Sigmoid colon (tissue), 6 donors: ENCODE measurements at regions not wholly inside any gene's neighbourhood (a gene's known extent, or its start where the extent isn't known, plus 50 kb on each side); places are given as distances from the start of the nearest gene placed in this dataset.

Experiments
- DNase-seq: peaks from one replicate; pipeline ENCODE4 v3.0.0-alpha.2; 2019
- H3K27ac ChIP-seq, 4 donors: fragments of 200-600 bp; sonication (generic); one replicate each; pipeline ENCODE4 v1.5.1; 2016 to 2019; ENCODE audit warnings: mild to moderate bottlenecking in 1 of 4
- H3K27me3 ChIP-seq, 3 donors: fragments of 200-600 bp; sonication (generic); one replicate each; pipeline ENCODE4 v1.5.1; 2019; ENCODE audit warnings: mild to moderate bottlenecking in 1 of 3
- H3K36me3 ChIP-seq, 4 donors: fragments of 200-600 bp; sonication (generic); one replicate each; pipeline ENCODE4 v1.5.1; 2016 to 2019
- H3K4me1 ChIP-seq, 4 donors: fragments of 200-600 bp; sonication (generic); one replicate each; pipeline ENCODE4 v1.5.1; 2017 to 2019
- H3K4me3 ChIP-seq, 4 donors: fragments of 200-600 bp; sonication (generic); one replicate each; pipeline ENCODE4 v1.5.1; 2017 to 2019; ENCODE audit warnings: mild to moderate bottlenecking in 2 of 4, moderate library complexity in 1 of 4
- H3K9me3 ChIP-seq, 4 donors: fragments of 200-600 bp in 3 of 4; sonication (generic) in 3 of 4; one replicate each; pipeline versions ENCODE4 v1.5.1 to v1.6.1; 2013 to 2019
- EP300 ChIP-seq, 4 donors: sonication (generic); formaldehyde crosslinking; IDR thresholded peaks; one replicate each; pipeline ENCODE4 v1.6.1; 2017; ENCODE audit warnings: antibody characterized with exemption in 4 of 4
- POLR2A ChIP-seq, 2 donors: fragments of 450-650 bp; IDR thresholded peaks; one replicate each; pipeline ENCODE4 v1.6.1; 2016; ENCODE audit warnings: antibody characterized with exemption in 2 of 2, mild to moderate bottlenecking in 2 of 2, moderate library complexity in 2 of 2
- POLR2AphosphoS5 ChIP-seq, 4 donors: sonication (generic); formaldehyde crosslinking; IDR thresholded peaks; one replicate each; pipeline ENCODE4 v1.6.1; 2017; ENCODE audit warnings: antibody characterized with exemption in 4 of 4
- WGBS, 2 donors: extraction: QIAGEN DNeasy Blood & Tissue Kit; methylation state at CpG; one replicate each; pipeline ENCODE4 v1.1.7; 2013; 5-methylcytosine and 5-hydroxymethylcytosine counted together
- intact Hi-C: fragments of 100-400 bp; cut with DNase I; formaldehyde crosslinking; loops from one replicate; pipeline ENCODE4 v1.15.1; 2023
- TF ChIP-seq, protein P1 (sequence below), 4 experiments: fragments of 450-650 bp in 3 of 4; fragments of 200-600 bp in 1 of 4; IDR thresholded peaks; one replicate each; pipeline ENCODE4 v1.5.1; 2016 to 2019; ENCODE audit warnings: antibody characterized with exemption in 4 of 4, mild to moderate bottlenecking in 3 of 4, moderate library complexity in 2 of 4
- donor health status: healthy with polysubstance abuse.
- donor health status: healthy.

DNA sequence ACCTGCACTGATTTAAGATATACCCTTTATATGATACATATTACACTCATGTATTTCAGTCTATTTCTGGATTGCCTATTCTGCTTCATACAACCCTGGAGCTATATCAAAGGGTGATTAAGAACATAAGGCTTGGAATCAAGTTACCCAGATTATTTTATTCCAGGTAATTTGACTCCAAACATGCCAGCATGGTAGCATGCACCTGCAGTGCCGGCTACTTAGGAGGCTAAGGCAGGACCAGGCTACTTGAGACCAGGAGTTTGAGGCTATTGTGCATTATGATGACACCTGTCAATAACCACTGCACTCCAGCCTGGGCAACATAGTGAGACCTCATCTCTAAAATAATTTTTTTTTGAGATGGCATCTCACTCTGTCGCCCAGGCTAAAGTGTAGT lies 50.4 kb upstream of the NEO1 start:
- intact Hi-C loops: no loop called here
- Histone ChIP-seq H3K4me3 (no peak overlapping the region), H3K27me3 (no peaks in the 10 kb centered on the region), H3K4me1 (no peaks in the 10 kb centered on the region), H3K9me3 (no peaks in the 10 kb centered on the region), H3K27ac (no peak overlapping the region), H3K36me3 (no peaks in the 10 kb centered on the region)
- 95% methylated on average over 2 of the region's 2 CpGs for WGBS, 2 donors
- no peak for DNase-seq
- TF ChIP-seq, protein P1, sequence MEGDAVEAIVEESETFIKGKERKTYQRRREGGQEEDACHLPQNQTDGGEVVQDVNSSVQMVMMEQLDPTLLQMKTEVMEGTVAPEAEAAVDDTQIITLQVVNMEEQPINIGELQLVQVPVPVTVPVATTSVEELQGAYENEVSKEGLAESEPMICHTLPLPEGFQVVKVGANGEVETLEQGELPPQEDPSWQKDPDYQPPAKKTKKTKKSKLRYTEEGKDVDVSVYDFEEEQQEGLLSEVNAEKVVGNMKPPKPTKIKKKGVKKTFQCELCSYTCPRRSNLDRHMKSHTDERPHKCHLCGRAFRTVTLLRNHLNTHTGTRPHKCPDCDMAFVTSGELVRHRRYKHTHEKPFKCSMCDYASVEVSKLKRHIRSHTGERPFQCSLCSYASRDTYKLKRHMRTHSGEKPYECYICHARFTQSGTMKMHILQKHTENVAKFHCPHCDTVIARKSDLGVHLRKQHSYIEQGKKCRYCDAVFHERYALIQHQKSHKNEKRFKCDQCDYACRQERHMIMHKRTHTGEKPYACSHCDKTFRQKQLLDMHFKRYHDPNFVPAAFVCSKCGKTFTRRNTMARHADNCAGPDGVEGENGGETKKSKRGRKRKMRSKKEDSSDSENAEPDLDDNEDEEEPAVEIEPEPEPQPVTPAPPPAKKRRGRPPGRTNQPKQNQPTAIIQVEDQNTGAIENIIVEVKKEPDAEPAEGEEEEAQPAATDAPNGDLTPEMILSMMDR (IDR thresholded peaks at IDR 0.05): no peak
- TF ChIP-seq POLR2A (IDR thresholded peaks at IDR 0.05) (no peak), EP300 (IDR thresholded peaks at IDR 0.05) (no peak)

DNA sequence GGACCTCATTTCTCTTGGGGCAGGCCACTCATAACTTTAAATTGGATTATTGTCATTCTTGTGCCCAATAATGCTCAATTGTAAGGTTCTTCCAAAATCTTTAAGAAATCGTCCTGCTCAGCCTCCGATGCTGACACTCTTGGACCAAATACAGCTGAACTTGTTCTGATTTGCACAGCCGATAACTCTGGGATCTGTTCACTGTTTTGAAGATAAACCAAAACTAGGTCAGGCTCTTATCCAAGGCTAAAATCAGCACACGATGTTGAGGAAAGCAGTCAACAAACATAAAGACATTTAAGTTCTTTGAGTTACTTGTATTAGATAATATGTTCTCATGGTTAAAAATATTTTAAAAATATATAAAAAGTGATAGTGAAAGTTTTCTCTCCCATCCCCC lies 52.0 kb upstream of the NEO1 start:
- intact Hi-C loops: no loop called here

DNA sequence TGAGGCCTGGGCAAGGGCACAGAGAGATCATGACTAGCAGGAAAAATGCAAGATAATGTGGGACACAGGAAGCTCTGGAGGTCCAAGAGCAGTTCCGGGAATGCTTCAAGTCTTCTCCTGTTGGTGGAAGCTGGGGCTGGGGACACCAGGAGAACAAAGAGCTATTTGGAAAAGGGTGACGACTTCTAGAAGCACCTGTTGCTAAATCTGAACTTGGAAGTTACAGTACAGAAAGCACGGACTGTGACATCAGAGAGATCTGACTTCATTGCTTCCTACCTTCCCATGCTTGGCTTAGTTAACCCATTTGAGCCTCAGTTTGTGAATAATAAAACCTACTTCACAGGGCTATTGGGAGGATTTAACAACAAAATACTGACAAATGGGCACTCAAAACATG lies 52.7 kb upstream of the NEO1 start:
- Histone ChIP-seq H3K36me3 (no peaks in the 10 kb centered on the region), H3K27me3 (no peaks in the 10 kb centered on the region), H3K4me3 (no peak overlapping the region), H3K4me1 (peaks cover 0 to 8% (median 4%) of the 10 kb centered on the region in 4 donors), H3K27ac (no peak overlapping the region), H3K9me3 (no peaks in the 10 kb centered on the region)
- TF ChIP-seq POLR2A (IDR thresholded peaks at IDR 0.05) (no peak), POLR2AphosphoS5 (IDR thresholded peaks at IDR 0.05) (no peak), EP300 (IDR thresholded peaks at IDR 0.05) (no peak)
- TF ChIP-seq, protein P1 (IDR thresholded peaks at IDR 0.05): no peak
- DNase-seq: no peak
- WGBS, 2 donors: 57 to 87% methylated on average over 3 of the region's 3 CpGs
- intact Hi-C loops: no loop called here

More for the DNA sequence above, 52.0 kb upstream of the NEO1 start:
- TF ChIP-seq POLR2AphosphoS5 (IDR thresholded peaks at IDR 0.05): no peak
- TF ChIP-seq, protein P1 (IDR thresholded peaks at IDR 0.05): no peak
- no peak for TF ChIP-seq EP300 (IDR thresholded peaks at IDR 0.05)
- TF ChIP-seq POLR2A (IDR thresholded peaks at IDR 0.05): no peak
- no peak overlapping the region for H3K27ac ChIP-seq
- no peaks in the 10 kb centered on the region for H3K36me3 ChIP-seq
- WGBS, 2 donors: 80 to 91% methylated on average over 4 of the region's 4 CpGs
- peaks cover 0 to 8% (median 4%) of the 10 kb centered on the region in 4 donors for H3K4me1 ChIP-seq
- H3K27me3 ChIP-seq: no peaks in the 10 kb centered on the region
- no peaks in the 10 kb centered on the region for H3K9me3 ChIP-seq
- DNase-seq: no peak
- H3K4me3 ChIP-seq: no peak overlapping the region

DNA sequence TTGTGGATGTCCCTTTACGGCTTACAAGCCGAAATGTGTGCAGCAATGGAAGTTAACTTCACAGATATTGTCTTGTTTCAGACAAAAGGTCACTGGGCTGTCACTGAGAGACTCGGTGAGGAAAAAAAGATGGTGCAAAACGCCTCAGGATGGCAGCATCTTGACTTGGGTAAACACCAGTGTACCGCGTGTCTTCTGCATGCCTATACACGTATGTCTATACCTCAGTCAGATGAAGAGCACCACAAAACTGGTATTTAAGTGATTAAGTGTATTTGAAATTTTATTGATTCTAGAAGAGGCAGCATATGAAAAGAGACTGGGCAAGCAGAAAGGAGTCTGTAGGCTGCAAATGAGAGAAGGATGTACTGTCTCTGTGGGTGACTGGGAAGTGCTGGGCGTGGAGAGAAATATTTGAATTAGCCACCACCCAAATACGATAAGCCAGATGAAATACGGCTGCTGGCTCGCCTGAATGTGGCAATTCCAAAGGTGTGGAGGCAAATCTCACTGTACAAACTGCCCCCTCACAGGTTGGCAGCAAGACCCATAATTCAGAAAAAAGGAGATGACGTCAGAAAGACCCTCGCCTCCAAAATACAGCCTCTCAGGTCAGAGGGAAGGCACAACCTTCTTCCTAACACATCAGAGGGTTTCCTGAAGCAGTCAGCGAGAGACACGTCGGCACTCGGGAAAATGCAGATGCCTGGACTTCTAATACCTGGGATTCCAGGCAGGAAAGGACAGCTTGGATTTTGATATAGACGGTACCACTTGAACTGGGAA lies 53.4 kb upstream of the NEO1 start:
- 30 to 73% methylated on average over 18 of the region's 18 CpGs for WGBS, 2 donors
- no peak for DNase-seq
- peaks cover 0 to 13% (median 4%) of the 10 kb centered on the region in 4 donors for H3K4me1 ChIP-seq
- intact Hi-C loops: no loop called here
- H3K9me3 ChIP-seq: no peaks in the 10 kb centered on the region
- H3K36me3 ChIP-seq: no peaks in the 10 kb centered on the region
- TF ChIP-seq EP300 (IDR thresholded peaks at IDR 0.05): no peak
- no peak for TF ChIP-seq POLR2AphosphoS5 (IDR thresholded peaks at IDR 0.05)
- TF ChIP-seq, protein P1 (IDR thresholded peaks at IDR 0.05): no peak
- TF ChIP-seq POLR2A (IDR thresholded peaks at IDR 0.05): no peak
- no peaks in the 10 kb centered on the region for H3K27me3 ChIP-seq
- no peak overlapping the region for H3K4me3 ChIP-seq
- H3K27ac ChIP-seq: no peak overlapping the region

DNA sequence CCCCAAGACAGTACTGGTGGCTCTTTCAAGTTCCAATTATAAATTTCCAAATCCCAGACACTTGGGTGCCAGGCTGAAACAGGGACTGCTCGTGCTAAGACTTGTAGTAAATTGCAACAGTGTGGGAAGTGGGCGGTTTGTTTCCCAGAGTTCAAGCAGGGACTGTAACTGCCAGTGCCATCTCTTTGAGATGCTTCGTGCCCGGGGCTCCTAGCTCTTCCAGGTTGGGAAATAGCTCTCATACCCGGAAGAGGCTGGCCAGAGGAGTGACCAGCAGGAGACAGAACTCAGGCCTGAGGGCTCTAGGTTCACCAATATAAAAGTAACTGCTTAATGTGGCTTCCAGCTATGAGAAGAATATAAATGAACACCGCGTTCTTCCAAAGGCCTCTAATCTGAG lies 54.0 kb upstream of the NEO1 start:
- 55 to 79% methylated on average over 7 of the region's 7 CpGs for WGBS, 2 donors
- Histone ChIP-seq H3K4me1 (peaks cover 0 to 13% (median 5%) of the 10 kb centered on the region in 4 donors), H3K4me3 (no peak overlapping the region), H3K27me3 (no peaks in the 10 kb centered on the region), H3K9me3 (no peaks in the 10 kb centered on the region), H3K27ac (no peak overlapping the region), H3K36me3 (no peaks in the 10 kb centered on the region)
- TF ChIP-seq POLR2AphosphoS5 (IDR thresholded peaks at IDR 0.05): no peak
- TF ChIP-seq POLR2A (IDR thresholded peaks at IDR 0.05): no peak
- TF ChIP-seq EP300 (IDR thresholded peaks at IDR 0.05): no peak
- TF ChIP-seq, protein P1 (IDR thresholded peaks at IDR 0.05): no peak
- intact Hi-C loops: no loop called here
- no peak for DNase-seq
